NCI-H2107 (cell line): ENCODE measurements at regions not wholly inside any gene's neighbourhood (a gene's known extent, or its start where the extent isn't known, plus 50 kb on each side); places are given as distances from the start of the nearest gene placed in this dataset.

ENCODE experiments used
- DNase-seq: peaks from one replicate; lab custom pipeline; 2025; lab: John Stamatoyannopoulos, UW

- no peak for DNase-seq
These were observed 970.2 kb upstream of the AGA start for GRCh38 chr4:178412455-178412854.

DNA sequence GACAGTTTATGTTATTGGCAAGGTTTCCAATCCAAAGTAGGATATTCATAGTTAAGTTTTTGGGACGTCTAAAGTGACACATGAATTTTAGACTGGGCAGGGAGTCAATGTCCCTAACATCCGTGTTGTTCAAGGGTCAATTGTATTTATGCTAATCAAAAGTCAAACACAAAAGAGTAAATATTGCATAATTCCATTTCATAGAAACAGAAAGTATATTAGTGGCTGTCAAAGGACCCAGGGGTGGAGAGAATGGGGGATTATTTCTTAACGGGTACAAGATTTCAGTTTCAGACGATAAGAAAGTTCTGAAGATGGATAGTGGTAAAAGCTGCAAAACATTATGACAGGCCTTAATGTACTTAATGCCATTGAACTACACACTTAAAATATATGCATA lies 971.8 kb upstream of the AGA start:
- no peak for DNase-seq

- DNase-seq: no peak
These were observed 972.7 kb upstream of the AGA start for GRCh38 chr4:178414881-178415446.

DNA sequence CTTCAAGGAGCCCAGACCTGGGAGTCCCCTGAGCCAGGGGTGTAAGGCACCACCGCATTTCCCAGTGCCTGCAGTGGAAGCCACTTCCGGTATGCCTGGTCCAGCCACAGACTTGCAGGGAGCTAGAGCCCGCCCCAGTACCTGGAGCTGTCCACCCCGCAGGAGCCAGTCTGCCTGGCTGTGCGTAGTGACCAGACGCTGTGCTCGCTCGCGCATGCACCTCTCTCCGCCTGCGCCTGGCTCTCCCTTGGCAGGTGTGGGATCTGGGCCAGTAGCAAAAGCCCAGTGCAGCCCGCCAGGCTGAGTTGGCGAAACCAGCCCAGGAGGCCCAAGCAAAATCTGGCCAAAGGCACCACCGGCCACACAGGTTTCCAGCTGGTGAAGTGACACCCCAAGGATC lies 973.7 kb upstream of the AGA start:
- DNase-seq: no peak

DNA sequence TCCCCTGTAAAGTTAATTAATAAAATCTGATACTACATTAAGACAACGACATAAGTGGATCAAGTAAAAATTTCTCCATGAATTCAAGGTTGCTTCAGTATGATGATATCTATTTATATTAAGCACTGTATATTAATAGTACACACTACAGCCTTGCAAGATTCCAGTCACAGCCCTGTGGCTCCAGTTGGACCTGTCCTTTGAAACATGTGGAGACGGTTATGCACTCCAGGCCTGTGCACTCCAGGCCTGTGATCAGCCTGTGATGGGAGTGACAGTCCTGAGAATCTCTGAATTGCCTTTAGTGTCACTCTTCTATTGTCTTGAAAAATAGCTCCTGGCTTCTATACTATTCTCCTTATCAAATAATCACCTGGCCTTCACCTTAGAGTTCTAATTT lies 981.1 kb upstream of the AGA start:
- DNase-seq: no peak

- DNase-seq: no peak
These were observed 984.6 kb upstream of the AGA start for GRCh38 chr4:178426871-178427270.

DNA sequence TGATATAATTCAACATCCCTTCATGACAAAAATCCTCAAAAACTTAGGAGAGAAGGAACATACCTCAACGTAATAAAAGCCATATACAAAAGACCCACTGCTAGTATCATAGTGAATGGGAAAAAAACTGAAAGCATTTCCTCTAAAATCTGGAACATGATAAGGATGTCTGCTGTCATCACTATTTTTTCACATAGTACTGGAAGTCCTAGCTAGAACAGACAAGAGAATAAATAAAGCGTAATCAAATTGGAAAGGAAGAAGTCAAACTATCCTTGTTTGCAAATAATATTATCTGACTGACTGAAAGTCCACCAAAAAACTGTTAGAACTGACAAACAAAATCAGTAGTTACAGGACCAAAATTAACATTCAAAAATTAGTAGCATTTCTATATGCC lies 985.4 kb upstream of the AGA start:
- no peak for DNase-seq

- no peak for DNase-seq
These were observed 1006.3 kb upstream of the AGA start for GRCh38 chr4:178448372-178449035.

DNA sequence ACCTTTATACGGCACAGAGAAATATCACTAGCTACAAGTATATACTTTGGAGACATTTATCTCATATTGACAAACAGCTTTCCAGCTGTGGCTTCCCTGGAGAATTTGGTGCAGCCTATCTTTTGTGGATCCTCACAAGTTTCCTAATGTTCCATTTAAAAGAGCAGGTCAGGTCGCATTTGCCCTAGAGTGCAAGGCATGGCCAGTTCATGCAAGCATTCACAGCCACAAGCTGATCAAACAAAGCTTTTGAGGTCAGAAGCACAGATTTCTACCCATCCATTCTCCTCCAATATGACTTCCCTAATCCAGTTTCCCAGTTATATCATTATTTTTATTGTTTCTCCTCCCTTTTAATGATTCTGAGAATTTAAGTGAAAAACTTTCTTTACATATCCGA lies 1008.4 kb upstream of the AGA start:
- no peak for DNase-seq

GRCh38 chr4:178453057-178453456 lies 1010.8 kb upstream of the AGA start:
- DNase-seq: no peak

GRCh38 chr4:178457286-178457685 lies 1015.0 kb upstream of the AGA start:
- DNase-seq: no peak

DNA sequence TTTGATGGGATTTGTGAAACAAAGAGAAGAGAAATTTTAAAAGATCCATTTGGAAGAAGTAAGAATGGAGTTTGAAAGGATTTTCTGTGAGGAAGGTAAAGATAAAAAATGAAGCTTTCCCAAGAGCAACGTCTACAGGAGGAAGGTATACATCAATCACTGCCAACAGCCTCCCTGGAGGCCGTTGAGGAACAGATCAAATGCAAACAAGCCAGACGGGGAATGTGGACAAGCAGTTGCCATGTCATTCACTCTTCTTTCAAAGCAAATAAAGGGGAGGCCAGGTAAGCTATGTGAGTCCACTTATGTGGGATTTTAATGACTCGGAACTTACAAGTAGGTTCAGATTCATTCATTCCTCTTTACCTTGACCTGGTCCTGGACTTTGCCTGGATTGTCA lies 1020.5 kb upstream of the AGA start:
- no peak for DNase-seq

DNA sequence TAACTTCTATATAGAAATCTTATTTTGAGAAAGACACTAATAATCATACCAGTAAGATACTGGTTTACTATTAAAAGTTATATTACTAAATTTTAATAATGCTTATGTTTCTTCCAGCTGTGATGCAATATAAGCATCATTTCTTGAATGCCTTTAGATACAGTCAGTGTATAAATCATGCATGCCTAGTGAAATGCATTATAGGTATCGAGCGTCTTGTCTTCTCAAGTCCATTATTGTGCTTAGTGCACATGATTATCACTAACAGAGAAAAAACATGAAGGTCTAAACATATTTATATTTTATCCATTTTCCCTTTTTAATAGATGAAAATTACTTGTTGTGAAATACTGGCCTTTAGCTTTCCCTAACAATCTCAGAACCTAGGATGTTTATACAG lies 1021.5 kb upstream of the AGA start:
- no peak for DNase-seq

GRCh38 chr4:178470996-178471784 lies 1029.0 kb upstream of the AGA start:
- DNase-seq: no peak

- DNase-seq: no peak
These were observed 1029.8 kb upstream of the AGA start for GRCh38 chr4:178471994-178472393.

DNA sequence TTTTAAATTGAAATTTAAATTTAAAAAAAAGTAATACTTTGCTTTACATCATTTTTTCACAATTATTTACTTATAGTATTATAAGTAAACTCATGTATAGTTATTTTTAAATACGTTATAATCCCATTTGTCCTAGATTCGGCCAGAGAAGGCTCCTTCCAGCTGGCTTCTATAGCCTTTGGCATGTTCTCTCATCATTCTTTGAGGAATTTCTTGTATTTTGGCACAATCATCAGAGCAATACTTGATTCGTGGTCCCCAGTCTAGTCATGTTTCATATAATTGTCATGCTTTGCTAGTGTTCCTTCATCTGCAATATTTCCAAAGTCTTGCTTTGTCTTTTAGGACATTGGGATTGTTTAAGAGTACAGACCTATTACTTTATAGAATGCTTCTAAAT lies 1037.9 kb upstream of the AGA start:
- DNase-seq: no peak

DNA sequence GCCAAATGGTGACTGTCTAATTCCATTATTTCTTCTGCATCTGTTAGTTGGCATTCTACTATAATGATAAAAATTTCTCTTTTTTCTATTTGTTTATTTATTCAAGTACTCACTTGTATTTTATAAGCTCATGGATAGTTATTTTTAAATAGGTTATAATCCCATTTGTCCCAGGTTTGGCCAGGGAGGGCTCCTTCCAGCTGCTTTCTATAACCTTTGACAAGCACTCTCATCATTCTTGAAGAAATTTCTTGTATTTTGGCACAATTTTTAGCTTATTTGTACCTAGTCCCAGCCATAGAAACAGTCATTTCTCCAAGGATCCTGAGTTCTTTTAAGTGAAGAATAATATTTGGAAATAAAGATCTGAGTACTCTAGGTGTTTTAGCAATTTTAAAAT lies 1038.6 kb upstream of the AGA start:
- no peak for DNase-seq

- DNase-seq: no peak
These were observed 1039.3 kb upstream of the AGA start for GRCh38 chr4:178481564-178481963.

- DNase-seq: no peak
These were observed 1080.8 kb upstream of the AGA start for GRCh38 chr4:178523038-178523437.

GRCh38 chr4:178535939-178536579 lies 1093.8 kb upstream of the AGA start:
- no peak for DNase-seq

DNA sequence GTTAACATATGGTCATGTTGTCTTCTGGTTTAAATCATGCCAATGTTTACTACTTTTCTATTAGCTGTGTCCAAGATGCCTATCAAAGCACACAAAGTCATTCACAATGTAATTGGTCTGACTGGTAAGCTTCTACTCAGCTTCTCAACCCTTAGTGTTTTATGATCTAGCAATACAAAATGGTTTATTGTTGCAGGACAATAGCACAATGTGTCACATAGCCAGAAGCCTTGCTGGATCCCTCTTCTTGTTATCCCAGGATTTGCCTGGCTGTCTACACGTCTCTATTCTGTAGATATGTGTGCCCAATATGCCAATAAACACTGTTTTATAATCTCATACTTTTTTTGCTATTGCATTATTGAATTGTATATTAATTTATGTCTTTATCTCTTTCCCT lies 1111.0 kb upstream of the AGA start:
- no peak for DNase-seq

- no peak for DNase-seq
These were observed 1112.1 kb upstream of the AGA start for GRCh38 chr4:178554352-178554751.

DNA sequence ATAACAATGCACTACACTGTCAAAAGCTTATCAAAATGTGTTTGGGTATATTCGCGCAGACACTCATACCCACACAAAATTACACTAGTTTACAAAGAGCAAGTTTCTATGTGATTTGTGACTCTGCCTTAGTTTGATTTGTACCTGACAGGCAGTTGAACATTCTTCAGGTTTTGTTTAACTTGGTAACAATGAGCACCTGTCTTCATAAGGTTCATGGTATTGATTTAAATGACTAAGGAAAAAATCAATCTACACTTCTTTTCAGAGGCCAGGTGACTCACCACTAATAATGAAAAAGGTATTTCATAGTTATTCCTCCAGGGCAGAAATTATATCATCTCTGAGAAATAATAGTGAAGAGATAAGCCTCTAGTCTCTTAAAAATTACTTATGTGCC lies 1114.6 kb upstream of the AGA start:
- no peak for DNase-seq
